Gastroesophageal sphincter (tissue), 4 donors: ENCODE measurements at regions not wholly inside any gene's neighbourhood (a gene's known extent, or its start where the extent isn't known, plus 50 kb on each side); places are given as distances from the start of the nearest gene placed in this dataset.
A peak's percentile ranks its signal among the peaks of the same experiment; 100 is the strongest.

ENCODE experiments used
- ATAC-seq: fragments of 150-250 bp; one replicate; pipeline ENCODE4 v1.9.1; 2016; ENCODE audit warnings: mild to moderate bottlenecking, moderate library complexity
- H3K27ac ChIP-seq, 4 donors: fragments of 200-600 bp; sonication (generic) in 3 of 4; 1 replicate in 3 of 4; 2 replicates in 1 of 4; pipeline ENCODE4 v1.5.1; 2016 to 2019
- H3K27me3 ChIP-seq: fragments of 200-600 bp; sonication (generic); one replicate; pipeline ENCODE4 v1.5.1; 2019
- H3K36me3 ChIP-seq, 2 donors: fragments of 200-600 bp; sonication (generic); one replicate each; pipeline ENCODE4 v1.5.1; 2019; ENCODE audit warnings: control low read depth in 1 of 2
- H3K4me1 ChIP-seq, 3 donors: fragments of 200-600 bp; sonication (generic); 1 replicate in 2 of 3; 2 replicates in 1 of 3; pipeline ENCODE4 v1.5.1; 2016 to 2019; ENCODE audit warnings: control low read depth in 2 of 3
- H3K4me3 ChIP-seq, 2 donors: fragments of 200-600 bp; sonication (generic); one replicate each; pipeline ENCODE4 v1.5.1; 2019; ENCODE audit warnings: mild to moderate bottlenecking in 1 of 2, moderate library complexity in 1 of 2
- H3K9me3 ChIP-seq, 3 donors: fragments of 200-600 bp; sonication (generic); one replicate each; pipeline ENCODE4 v1.5.1; 2017 to 2019; ENCODE audit warnings: control low read depth in 2 of 3
- EP300 ChIP-seq: sonication (generic); formaldehyde crosslinking; IDR thresholded peaks from one replicate; pipeline ENCODE4 v1.6.1; 2017; ENCODE audit warnings: antibody characterized with exemption, mild to moderate bottlenecking
- POLR2A ChIP-seq, 2 donors: fragments of 450-650 bp; IDR thresholded peaks; one replicate each; pipeline ENCODE4 v1.6.1; 2017; ENCODE audit warnings: antibody characterized with exemption in 2 of 2, mild to moderate bottlenecking in 2 of 2, moderate library complexity in 1 of 2
- POLR2AphosphoS5 ChIP-seq: sonication (generic); formaldehyde crosslinking; IDR thresholded peaks from one replicate; pipeline ENCODE4 v1.6.1; 2017; ENCODE audit warnings: antibody characterized with exemption
- WGBS, 2 donors: methylation state at CpG; one replicate each; pipeline ENCODE4 v1.1.5; 2018; ENCODE audit warnings: low coverage in 1 of 2; 5-methylcytosine and 5-hydroxymethylcytosine counted together
- TF ChIP-seq, protein P1 (sequence below), 4 experiments: fragments of 200-600 bp in 2 of 4; fragments of 450-650 bp in 2 of 4; sonication (generic) in 1 of 4; IDR thresholded peaks; one replicate each; pipeline ENCODE4 v1.5.1; 2017 to 2019; ENCODE audit warnings: antibody characterized with exemption in 4 of 4, mild to moderate bottlenecking in 2 of 4, moderate library complexity in 2 of 4

DNA sequence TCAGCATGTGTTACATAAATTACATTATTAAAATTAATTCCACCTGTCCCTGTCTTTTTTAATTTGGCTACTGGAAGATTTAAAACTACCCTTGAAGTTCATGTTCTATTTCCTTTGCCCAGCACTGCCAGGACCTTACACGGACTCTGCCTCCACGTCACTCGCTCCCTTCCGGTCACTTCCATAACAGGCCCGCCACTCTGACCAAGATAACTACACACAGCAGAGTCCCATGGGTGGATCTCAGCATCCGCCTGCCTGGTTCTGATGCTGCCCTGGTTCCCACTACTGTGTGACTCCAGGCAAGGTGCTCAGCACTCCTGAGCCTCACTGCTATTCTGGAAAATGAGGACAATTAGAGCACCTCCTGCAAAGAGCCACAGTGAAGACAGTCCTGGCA lies 153.3 kb upstream of the ERG start:
- no peaks in the 10 kb centered on the region for H3K4me1 ChIP-seq
- no peaks in the 10 kb centered on the region for H3K9me3 ChIP-seq
- H3K27ac ChIP-seq: no peak overlapping the region
- H3K36me3 ChIP-seq: no peaks in the 10 kb centered on the region
- ATAC-seq: no peak
- no peak overlapping the region for H3K4me3 ChIP-seq
- 79 to 88% methylated on average over 5 of the region's 6 CpGs for WGBS, 2 donors
- TF ChIP-seq POLR2AphosphoS5 (no peak), EP300 (no peak), POLR2A (IDR thresholded peaks at IDR 0.05) (no peak)
- TF ChIP-seq, protein P1, sequence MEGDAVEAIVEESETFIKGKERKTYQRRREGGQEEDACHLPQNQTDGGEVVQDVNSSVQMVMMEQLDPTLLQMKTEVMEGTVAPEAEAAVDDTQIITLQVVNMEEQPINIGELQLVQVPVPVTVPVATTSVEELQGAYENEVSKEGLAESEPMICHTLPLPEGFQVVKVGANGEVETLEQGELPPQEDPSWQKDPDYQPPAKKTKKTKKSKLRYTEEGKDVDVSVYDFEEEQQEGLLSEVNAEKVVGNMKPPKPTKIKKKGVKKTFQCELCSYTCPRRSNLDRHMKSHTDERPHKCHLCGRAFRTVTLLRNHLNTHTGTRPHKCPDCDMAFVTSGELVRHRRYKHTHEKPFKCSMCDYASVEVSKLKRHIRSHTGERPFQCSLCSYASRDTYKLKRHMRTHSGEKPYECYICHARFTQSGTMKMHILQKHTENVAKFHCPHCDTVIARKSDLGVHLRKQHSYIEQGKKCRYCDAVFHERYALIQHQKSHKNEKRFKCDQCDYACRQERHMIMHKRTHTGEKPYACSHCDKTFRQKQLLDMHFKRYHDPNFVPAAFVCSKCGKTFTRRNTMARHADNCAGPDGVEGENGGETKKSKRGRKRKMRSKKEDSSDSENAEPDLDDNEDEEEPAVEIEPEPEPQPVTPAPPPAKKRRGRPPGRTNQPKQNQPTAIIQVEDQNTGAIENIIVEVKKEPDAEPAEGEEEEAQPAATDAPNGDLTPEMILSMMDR (IDR thresholded peaks at IDR 0.05): no peak
- H3K27me3 ChIP-seq: peaks cover 59% of the 10 kb centered on the region

DNA sequence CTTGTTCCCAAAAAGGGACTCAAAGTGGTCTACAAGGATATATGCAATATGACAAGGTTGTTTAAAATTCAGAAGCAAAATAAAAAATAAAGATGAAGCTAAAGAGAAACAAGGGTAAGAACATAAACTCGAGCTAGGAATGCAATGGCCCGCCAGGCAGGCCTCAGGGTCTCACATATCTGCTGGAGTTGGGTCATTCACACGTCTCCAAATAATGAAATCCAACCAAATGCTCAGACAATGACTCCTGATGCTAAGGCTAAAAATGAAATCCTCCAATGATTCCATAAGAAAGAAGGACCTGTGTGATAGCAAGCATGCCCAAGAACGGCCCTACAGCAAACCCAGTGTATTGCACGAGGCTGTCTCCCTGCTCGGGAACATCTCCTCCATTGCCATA lies 153.3 kb upstream of the ETS2 start:
- Histone ChIP-seq H3K27me3 (peaks cover 62% of the 10 kb centered on the region), H3K9me3 (no peaks in the 10 kb centered on the region), H3K4me3 (no peak overlapping the region), H3K36me3 (no peaks in the 10 kb centered on the region), H3K27ac (no peak overlapping the region), H3K4me1 (no peaks in the 10 kb centered on the region)
- no peak for TF ChIP-seq POLR2AphosphoS5
- TF ChIP-seq, protein P1 (IDR thresholded peaks at IDR 0.05): no peak
- no peak for TF ChIP-seq EP300
- TF ChIP-seq POLR2A (IDR thresholded peaks at IDR 0.05): no peak
- 60 to 83% methylated on average over 1 to 6 of the region's 6 CpGs for WGBS, 2 donors
- no peak for ATAC-seq

DNA sequence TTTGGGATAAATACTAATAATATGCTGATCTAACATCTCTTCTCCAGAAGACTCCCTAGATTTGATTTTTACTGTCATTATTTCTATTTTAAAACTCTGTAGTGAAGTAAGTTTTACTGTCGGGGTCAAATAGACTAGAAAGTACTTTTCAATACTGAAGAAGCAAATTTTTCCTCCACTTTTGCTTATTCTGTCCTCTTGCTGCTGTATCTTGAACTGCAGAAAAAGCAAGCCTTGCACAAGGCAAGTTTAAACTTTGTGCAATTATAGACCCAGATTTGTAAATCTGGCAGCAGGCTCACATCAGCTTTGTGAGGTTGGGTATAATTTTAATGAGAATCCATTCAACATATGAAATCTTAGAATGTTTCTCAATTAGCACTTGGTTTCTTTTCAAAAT lies 151.1 kb upstream of the ETS2 start:
- Histone ChIP-seq H3K36me3 (no peaks in the 10 kb centered on the region), H3K4me1 (no peaks in the 10 kb centered on the region), H3K4me3 (no peak overlapping the region), H3K27me3 (peaks cover 71% of the 10 kb centered on the region), H3K27ac (no peak overlapping the region), H3K9me3 (no peaks in the 10 kb centered on the region)
- ATAC-seq: no peak
- 80 to 88% methylated on average over 1 of the region's 1 CpG for WGBS, 2 donors
- TF ChIP-seq EP300 (no peak), POLR2A (IDR thresholded peaks at IDR 0.05) (no peak), POLR2AphosphoS5 (no peak)
- TF ChIP-seq, protein P1 (IDR thresholded peaks at IDR 0.05): no peak

DNA sequence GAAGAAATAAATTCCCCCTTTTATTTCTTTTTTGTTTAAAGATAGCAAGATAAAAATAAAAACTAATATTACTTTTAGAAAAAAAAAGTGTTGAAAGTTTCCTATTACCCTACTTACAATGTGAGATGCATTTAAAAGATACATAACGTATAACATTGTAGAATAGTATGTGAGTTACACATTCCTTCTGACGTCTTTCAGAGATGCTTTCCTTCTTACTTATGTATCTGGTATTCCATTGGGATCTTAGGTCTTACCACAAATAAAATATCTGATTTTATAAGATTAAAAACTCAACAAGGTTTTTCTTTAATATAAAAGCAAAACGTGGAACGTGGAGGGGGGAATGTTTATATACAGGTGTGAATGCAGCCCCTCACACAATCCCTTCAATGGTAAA lies 147.2 kb upstream of the ETS2 start:
- Histone ChIP-seq H3K4me3 (no peak overlapping the region), H3K9me3 (no peaks in the 10 kb centered on the region), H3K4me1 (peaks cover 0 to 21% (median 5%) of the 10 kb centered on the region in 3 donors), H3K27me3 (peaks cover 90% of the 10 kb centered on the region), H3K36me3 (no peaks in the 10 kb centered on the region), H3K27ac (no peak overlapping the region)
- WGBS, 2 donors: 64 to 75% methylated on average over 3 to 4 of the region's 4 CpGs
- ATAC-seq: no peak
- TF ChIP-seq EP300 (no peak), POLR2A (IDR thresholded peaks at IDR 0.05) (no peak), POLR2AphosphoS5 (no peak)
- TF ChIP-seq, protein P1 (IDR thresholded peaks at IDR 0.05): no peak

DNA sequence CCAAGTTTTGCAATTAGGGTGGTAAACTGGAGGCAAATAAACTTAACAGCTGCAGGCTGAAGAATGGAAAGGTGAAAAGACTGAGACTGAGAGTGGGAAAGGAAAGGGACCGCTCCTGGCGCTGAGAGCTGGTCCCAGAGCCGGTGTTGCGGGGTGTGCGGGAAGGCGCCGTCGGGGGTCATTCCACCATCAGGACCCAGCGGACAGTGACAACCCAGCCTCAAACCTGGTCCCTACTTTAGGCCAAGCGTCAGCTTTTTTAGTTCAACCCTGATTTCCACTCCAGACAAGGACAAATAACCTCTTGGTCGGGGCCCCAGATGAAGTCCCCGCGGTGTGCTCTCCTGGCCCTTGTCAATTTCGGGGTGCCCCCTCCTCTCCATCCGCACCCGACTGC lies 145.8 kb upstream of the ETS2 start:
- H3K36me3 ChIP-seq: no peaks in the 10 kb centered on the region
- no peak overlapping the region for H3K27ac ChIP-seq
- H3K4me1 ChIP-seq: peaks cover 0 to 21% (median 5%) of the 10 kb centered on the region in 3 donors
- peak overlapping the region in 1 of 2 donors; percentile 56 for H3K4me3 ChIP-seq
- peaks cover 82% of the 10 kb centered on the region for H3K27me3 ChIP-seq
- TF ChIP-seq POLR2AphosphoS5 (no peak), EP300 (no peak), POLR2A (IDR thresholded peaks at IDR 0.05) (no peak)
- TF ChIP-seq, protein P1 (IDR thresholded peaks at IDR 0.05): no peak
- 15 to 22% methylated on average over 5 to 9 of the region's 16 CpGs for WGBS, 2 donors
- H3K9me3 ChIP-seq: no peaks in the 10 kb centered on the region
- ATAC-seq: no peak
